ENCODE measurements at regions not wholly inside any gene's neighbourhood (a gene's known extent, or its start where the extent isn't known, plus 50 kb on each side); places are given as distances from the start of the nearest gene placed in this dataset.

DNA sequence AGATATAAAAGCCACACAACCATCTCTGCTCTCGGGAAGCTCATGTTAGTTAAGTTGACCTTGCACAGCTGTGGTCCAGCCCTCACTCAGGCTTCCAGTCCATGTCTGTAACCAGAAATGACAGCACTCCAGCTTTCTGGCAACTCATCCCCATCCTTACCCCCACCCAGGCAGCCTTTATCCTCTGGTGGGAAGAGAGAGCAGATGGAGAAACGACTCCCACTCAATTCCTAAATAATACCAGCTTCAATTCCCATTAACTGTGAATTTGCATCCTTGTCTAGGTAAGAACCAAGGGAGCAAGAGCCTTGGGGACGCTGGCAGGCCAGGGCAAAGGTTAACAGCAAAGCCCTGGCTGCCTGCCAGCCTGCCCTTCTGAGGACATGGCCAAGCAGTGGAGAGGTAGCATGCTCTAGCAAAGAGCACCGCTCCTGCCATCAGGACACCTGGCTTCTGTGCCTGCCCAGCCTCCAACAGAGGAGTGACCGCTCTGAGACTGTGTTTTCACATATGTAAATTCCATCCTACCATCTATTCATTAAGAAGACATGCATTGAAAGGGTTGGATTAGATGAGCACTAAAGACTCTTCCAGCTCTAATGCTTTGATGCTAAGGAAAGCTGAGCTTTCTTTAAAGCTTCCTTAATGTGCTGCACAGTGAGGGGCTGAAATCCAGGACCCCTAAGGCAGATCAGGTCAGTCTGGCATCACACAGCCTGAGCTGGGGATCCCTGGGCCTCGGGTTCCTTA lies 236.1 kb downstream of the GRIN2B start:
- TF ChIP-seq, protein P1, sequence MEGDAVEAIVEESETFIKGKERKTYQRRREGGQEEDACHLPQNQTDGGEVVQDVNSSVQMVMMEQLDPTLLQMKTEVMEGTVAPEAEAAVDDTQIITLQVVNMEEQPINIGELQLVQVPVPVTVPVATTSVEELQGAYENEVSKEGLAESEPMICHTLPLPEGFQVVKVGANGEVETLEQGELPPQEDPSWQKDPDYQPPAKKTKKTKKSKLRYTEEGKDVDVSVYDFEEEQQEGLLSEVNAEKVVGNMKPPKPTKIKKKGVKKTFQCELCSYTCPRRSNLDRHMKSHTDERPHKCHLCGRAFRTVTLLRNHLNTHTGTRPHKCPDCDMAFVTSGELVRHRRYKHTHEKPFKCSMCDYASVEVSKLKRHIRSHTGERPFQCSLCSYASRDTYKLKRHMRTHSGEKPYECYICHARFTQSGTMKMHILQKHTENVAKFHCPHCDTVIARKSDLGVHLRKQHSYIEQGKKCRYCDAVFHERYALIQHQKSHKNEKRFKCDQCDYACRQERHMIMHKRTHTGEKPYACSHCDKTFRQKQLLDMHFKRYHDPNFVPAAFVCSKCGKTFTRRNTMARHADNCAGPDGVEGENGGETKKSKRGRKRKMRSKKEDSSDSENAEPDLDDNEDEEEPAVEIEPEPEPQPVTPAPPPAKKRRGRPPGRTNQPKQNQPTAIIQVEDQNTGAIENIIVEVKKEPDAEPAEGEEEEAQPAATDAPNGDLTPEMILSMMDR (IDR thresholded peaks at IDR 0.05; ENCODE audit: low read depth, low read length, poor library complexity, severe bottlenecking): no peak
- TF ChIP-seq EZH2phosphoT487 (IDR thresholded peaks at IDR 0.05; ENCODE audit: borderline replicate concordance, low read length): no peak
